DMS53 (cell line): ENCODE measurements at regions not wholly inside any gene's neighbourhood (a gene's known extent, or its start where the extent isn't known, plus 50 kb on each side); places are given as distances from the start of the nearest gene placed in this dataset.
"Not testable (repeated sequence)": the region's sequence is repeated elsewhere in the genome, so short reads cannot be mapped to it uniquely, and the experiment has no call there.

Experiments used
- DNase-seq: peaks from one replicate; lab custom pipeline; 2025; lab: John Stamatoyannopoulos, UW

GRCh38 chr9:97248252-97248651 is 59.2 kb upstream of the CCDC180 start:
- not testable (repeated sequence) for DNase-seq

DNA sequence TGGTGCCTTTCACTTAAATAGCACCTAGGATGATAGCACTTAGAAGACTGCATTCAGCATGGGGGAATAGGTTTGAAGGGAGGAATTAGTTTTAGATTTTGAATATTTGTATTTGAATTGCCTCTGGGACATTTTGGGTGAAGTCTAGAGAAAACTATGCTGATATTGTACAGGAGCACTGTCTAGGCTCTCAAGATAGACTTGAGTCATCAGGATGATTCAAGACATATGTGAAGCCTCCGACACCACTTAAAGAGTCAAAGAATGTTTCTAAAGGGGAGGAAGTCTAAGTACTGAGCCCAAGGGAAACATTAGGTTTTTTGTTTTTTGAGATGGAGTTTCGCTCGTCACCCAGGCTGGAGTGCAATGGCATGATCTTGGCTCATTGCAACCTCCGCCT is 63.9 kb upstream of the CCDC180 start:
- no peak for DNase-seq

DNA sequence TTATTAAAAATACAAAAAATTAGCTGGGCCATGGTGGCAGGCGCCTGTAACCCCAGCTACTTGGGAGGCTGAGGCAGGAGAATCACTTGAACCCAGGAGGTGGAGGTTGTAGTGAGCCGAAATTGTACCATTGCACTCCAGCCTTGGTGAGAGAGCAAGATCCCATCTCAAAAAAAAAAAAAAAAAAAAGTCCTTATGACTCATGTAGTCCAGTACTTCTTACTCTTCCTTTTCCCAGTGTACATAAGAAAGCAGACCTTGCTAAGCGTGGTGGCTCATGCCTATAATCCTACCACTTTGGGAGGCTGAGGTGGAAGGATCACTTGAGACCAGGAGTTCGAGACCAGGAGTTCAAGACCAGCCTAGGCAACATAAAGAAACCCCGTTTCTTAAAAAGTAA is 66.0 kb upstream of the CCDC180 start:
- not testable (repeated sequence) for DNase-seq

GRCh38 chr9:97237951-97238889 is 69.2 kb upstream of the CCDC180 start:
- DNase-seq, result peak; percentile 94

DNA sequence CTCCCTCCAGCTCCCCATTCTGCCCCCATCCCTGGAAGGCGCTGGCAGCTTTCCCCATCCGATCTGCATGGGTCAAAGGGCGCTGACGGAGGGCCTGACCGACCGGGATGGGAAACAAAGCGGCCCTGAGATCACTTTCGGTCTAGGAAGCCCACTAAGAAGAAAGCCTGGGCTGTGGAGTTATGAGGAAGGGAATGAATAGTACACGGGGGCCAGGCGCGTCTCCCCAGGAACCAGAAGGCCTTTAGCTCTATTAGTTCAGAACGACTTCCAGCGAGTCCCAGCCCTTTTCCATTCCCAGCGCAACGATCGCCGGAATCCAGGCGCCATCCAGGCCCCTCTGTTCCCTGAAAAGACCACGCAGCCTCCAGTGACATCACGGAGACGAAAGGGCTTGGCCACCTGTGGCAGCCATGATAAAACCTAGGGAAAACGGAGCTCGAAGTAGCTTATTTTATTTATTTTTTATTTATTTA is 70.1 kb upstream of the CCDC180 start:
- DNase-seq, result no peak

GRCh38 chr9:97233009-97233400 is 74.5 kb upstream of the CCDC180 start:
- not testable (repeated sequence) for DNase-seq

DNA sequence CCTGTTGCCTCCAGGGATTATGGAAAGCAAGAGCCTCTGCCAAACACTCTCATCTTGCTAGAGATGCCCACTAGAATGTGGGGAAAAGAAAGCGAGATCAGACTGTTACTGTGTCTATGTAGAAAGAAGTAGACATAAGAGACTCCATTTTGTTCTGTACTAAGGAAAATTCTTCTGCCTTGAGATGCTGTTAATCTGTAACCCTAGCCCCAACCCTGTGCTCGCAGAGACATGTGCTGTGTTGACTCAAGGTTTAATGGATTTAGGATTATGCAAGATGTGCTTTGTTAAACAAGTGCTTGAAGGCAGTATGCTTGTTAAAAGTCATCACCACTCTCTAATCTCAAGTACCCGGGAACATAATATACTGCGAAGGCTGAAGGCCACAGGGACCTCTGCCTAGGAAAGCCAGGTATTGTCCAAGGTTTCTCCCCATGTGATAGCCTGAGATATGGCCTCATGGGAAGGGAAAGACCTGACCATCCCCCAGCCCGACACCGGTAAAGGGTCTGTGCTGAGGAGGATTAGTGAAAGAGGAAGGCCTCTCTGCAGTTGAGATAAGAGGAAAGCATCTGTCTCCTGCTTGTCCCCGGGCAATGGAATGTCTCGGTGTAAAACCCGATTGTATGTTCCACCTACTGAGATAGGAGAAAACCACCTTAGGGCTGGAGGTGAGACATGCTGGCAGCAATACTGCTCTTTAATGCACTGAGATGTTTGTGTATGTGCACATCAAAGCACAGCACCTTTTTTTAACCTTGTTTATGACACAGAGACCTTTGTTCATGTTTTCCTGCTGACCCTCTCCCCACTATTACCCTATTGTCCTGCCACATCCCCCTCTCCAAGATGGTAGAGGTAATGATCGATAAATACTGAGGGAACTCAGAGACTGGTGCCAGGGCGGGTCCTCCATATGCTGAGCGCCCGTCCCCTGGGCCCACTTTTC is 75.1 kb upstream of the CCDC180 start:
- peak; percentile 34 for DNase-seq

GRCh38 chr9:97222393-97222792 is 85.1 kb upstream of the CCDC180 start:
- DNase-seq, result peak; percentile 65

DNA sequence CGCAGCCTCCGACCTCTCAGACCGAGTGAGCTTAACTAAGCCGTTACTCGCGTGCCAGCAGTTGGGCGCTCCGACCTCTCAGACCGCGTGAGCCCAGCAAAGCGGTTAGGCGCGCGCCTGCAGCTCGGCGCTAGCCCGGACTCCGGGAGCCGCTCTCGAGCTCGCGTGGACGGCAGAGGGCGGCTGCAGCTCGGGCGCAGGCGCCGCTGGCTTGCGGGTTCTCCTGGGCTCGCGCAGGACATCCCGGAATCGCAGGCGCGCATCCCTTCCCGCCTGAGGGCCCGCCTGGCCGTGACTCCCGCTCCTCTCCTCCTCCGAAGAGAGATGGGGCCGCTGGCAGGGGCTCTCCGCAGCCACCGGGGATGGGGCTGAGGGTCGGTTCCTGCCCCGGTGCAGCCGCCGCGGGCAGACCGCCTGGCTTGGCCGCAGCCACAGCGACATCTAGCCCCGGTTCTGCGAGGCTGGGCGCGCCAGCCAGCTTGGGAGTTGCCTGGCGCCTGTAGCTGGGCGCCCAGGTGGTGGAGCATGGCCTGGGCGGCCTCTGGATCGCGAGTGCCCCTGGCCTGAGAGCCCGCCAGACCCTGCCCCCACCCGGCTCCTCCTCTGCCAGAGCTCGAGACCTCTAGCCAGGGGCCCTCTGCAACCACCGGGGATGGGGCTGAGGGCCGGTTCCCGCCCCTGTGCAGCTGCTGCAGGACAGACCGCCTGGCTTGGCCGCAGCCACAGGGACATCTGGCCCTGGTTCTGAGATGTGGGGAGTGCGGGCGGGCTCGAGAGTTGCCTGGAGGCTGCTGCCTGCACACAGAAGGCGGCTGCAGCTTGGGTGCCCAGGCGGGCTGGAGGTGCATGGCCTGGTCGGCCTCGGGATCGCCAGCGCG is 85.7 kb upstream of the CCDC180 start:
- peak; percentile 86 for DNase-seq

GRCh38 chr9:97220894-97221477 is 86.5 kb upstream of the CCDC180 start:
- peak; percentile 39 for DNase-seq

DNA sequence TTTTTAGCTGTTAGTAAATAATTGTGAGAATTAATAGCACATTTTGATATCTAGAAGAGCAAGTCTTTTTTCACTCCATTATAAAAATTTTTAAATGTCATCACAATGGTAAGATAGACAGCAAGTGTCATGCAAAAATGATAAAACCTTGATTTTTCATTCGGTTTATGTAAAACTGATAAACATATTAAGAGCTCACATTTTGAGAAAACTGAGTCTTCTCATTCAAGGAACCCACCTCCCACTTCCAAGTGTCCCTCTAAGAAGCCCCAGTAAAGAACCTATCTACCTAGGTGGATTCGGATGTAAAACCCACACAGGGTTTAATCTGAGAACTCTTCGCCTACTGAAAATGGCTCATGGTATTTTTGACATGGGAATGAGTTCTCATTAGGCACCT is 87.1 kb upstream of the CCDC180 start:
- not testable (repeated sequence) for DNase-seq

- not testable (repeated sequence) for DNase-seq
Measured at GRCh38 chr9:97219443-97220140, 87.9 kb upstream of the CCDC180 start.

GRCh38 chr9:97215127-97215526 is 92.3 kb upstream of the CCDC180 start:
- DNase-seq, result not testable (repeated sequence)

DNA sequence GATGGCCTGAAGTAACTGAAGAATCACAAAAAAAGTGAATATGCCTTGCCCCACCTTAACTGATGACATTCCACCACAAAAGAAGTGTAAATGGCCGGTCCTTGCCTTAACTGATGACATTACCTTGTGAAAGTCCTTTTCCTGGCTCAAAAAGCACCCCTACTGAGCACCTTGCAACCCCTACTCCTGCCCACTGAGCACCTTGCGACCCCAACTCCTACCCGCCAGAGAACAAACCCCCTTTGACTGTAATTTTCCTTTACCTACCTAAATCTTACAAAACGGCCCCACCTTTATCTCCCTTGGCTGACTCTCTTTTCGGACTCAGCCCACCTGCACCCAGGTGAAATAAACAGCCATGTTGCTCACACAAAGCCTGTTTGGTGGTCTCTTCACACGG is 92.9 kb upstream of the CCDC180 start:
- DNase-seq, result not testable (repeated sequence)

DNA sequence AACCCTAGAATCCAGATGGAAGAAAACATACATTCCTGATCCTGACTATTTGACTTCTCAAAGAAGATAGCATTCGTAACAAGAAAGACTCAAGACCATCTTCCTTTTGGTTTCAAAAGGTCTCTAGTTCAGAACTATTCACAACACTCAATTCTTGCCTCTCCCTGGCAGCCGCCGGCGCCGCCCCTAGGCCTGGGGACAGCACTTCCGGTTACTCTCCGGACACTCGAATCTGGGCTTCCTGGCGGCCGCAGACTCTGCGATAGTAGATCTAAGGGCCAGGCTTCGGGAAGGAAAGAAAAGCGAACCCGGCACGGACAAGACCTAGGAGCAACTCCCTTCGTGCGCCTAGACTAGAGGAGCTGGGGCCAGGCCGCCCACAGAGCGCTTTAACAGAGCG is 107.8 kb upstream of the CCDC180 start:
- not testable (repeated sequence) for DNase-seq

DNA sequence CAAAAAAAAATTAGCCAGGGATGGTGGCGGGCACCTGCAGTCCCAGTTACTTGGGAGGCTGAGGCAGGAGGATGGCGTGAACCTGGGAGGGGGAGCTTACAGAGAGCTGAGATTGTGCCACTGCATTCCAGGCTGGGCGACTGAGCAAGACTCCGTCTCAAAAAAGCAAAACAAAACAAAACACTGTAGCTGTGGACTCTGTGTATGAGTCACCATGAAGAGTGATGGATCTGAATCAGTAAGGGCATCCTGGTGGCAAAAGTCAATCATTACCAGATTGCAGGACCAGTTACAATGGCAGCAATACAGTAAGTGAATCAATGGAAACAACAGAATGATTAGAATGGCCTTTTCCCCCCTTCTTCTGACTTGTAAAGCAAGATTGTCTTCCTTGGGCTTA is 113.7 kb upstream of the CCDC180 start:
- peak; percentile 65 for DNase-seq

DNA sequence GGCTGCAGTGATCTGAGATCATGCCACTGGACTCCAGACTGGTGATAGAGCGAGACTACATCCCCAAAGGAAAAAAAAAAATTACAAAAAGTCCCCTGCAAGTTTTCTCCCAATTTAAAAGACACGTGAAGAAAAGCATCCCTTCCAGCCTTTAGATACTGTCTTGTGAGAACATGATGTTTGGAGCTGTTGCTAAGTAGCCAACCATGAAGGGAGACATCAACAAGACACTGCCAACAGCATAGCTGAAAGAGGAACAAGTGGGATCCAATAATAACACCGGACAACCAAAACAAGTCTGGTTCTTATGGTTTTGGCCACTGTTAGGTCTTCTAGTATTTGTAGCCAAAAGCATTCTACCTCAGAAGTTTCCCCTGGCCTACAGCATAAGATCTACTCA is 118.9 kb upstream of the CCDC180 start:
- DNase-seq, result no peak

GRCh38 chr9:97187706-97188105 is 119.8 kb upstream of the CCDC180 start:
- not testable (repeated sequence) for DNase-seq

GRCh38 chr9:97186493-97186892 is 121.0 kb upstream of the CCDC180 start:
- DNase-seq, result no peak

- DNase-seq, result not testable (repeated sequence)
Measured at GRCh38 chr9:97182532-97182931, 124.9 kb upstream of the CCDC180 start.
